ENCODE measurements at regions not wholly inside any gene's neighbourhood (a gene's known extent, or its start where the extent isn't known, plus 50 kb on each side); places are given as distances from the start of the nearest gene placed in this dataset.
A peak's percentile ranks its signal among the peaks of the same experiment; 100 is the strongest.

DNA sequence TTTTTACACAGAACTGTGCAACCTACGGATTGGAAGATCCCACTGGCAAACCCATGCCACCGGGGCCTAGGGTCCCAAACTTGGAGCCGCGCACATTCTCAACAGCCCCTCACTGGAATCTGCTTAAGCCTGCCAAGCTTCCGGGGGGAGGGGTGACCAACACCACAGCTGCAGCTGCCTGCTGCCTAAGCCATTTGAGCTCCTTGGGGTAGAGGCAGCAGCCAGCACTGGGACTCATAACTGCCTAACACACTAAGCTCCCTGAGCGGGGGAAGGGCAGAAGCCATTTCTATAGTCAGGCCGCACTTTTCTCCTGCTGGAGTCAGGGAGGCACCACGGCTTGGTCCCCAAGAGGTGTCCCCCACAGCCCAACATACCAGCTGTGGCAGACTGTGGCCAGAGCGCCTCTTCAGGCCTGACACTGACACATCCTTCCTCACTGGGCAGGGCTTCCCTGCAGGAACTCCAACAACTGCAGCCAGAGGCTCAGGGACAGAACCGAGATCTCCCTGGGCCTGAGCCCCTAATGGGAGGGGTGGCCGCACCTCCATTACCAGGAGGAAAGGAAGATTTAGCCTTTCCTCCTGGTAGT lies 270.3 kb upstream of the ECI2 start (continued):
- TF ChIP-seq KAT2B (IDR thresholded peaks at IDR 0.05; ENCODE audit: low read depth, low read length), result no peak

DNA sequence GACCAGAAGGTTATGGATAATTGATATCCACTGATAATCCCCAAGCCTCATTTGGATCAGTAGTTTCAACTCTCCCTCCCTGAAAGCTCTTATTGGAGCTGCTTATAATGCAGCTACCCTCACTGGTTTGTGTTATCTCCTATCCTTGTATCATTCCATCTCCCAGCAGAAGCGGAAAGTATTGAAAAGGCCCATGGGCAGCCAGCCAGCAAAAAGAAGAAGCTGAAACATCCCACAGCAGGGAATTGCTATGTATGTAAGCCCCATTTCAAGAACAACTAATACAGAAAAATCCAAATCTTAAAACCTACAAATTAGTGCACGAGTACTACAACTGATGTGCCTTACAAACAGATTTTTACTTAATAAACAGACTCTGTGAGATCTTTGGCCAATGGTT lies 269.0 kb upstream of the ECI2 start:
- Histone ChIP-seq H3K4me2 (ENCODE audit: insufficient read depth, low read length) (no peak overlapping the region), H3K9me3 (replicated peaks; ENCODE audit: control insufficient read depth, insufficient read depth, low read depth, low read length) (no peaks in the 10 kb centered on the region), H3K9me1 (ENCODE audit: control insufficient read depth, insufficient read depth, low read length) (no peaks in the 10 kb centered on the region), H3K9ac (ENCODE audit: insufficient read depth in 1 of 2, low read depth in 2 of 2, low read length in 2 of 2) (no peak overlapping the region), H3K4me3 (no peak overlapping the region), H2AFZ (ENCODE audit: low read depth, low read length) (no peak overlapping the region), H3K4me1 (replicated peaks in 1 of 2; ENCODE audit: control insufficient read depth in 2 of 2, insufficient read depth in 2 of 2, low read length in 2 of 2) (peaks cover 3 to 4% of the 10 kb centered on the region in 2 experiments; a peak in 3 of 5 replicates), H4K20me1 (replicated peaks; ENCODE audit: control insufficient read depth, insufficient read depth, low read length) (no peaks in the 10 kb centered on the region), H3K27ac (ENCODE audit: extremely low read depth, low read depth, low read length) (no peak overlapping the region), H3K27me3 (ENCODE audit: control insufficient read depth in 2 of 2, insufficient read depth in 2 of 2, low read length in 2 of 2) (peaks cover 9 to 40% of the 10 kb centered on the region in 2 experiments), H3K79me2 (ENCODE audit: control insufficient read depth, insufficient read depth, low read length) (no peaks in the 10 kb centered on the region), H3K36me3 (ENCODE audit: control insufficient read depth, insufficient read depth, low read length) (no peaks in the 10 kb centered on the region)
- intact Hi-C loops (cut with micrococcal nuclease), result no loop called here
- POLR2A ChIA-PET, result no interaction called here
- BruUV-seq (replicated peaks), result no TSS peak
- ATAC-seq, result no peak
- WGBS (ENCODE audit: insufficient coverage, low coverage, missing lambda C conversion rate), result 4% methylated on average over 2 of the region's 2 CpGs
- FAIRE-seq, result peak; percentile 67
- CTCF ChIA-PET (ENCODE audit: low intra/inter-chr PET ratio), result no interaction called here
- TF ChIP-seq, protein P1, sequence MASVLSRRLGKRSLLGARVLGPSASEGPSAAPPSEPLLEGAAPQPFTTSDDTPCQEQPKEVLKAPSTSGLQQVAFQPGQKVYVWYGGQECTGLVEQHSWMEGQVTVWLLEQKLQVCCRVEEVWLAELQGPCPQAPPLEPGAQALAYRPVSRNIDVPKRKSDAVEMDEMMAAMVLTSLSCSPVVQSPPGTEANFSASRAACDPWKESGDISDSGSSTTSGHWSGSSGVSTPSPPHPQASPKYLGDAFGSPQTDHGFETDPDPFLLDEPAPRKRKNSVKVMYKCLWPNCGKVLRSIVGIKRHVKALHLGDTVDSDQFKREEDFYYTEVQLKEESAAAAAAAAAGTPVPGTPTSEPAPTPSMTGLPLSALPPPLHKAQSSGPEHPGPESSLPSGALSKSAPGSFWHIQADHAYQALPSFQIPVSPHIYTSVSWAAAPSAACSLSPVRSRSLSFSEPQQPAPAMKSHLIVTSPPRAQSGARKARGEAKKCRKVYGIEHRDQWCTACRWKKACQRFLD (CRISPR knock-in tag; IDR thresholded peaks at IDR 0.05), result no peak
- TF ChIP-seq ARNT (IDR thresholded peaks at IDR 0.05) (no peak), PHTF2 (CRISPR knock-in tag; IDR thresholded peaks at IDR 0.05) (no peak), E2F3 (CRISPR knock-in tag; IDR thresholded peaks at IDR 0.05) (no peak), ZNF134 (CRISPR knock-in tag; conservative IDR thresholded peaks at IDR 0.05) (no peak), ZSCAN32 (CRISPR knock-in tag; IDR thresholded peaks at IDR 0.05) (no peak), SP2 (IDR thresholded peaks at IDR 0.05; ENCODE audit: extremely low read depth, low read depth, low read length, poor library complexity, severe bottlenecking) (no peak), ASH1L (IDR thresholded peaks at IDR 0.05; ENCODE audit: borderline replicate concordance, low read depth, partially characterized antibody) (no peak), POLR2B (IDR thresholded peaks at IDR 0.05; ENCODE audit: low read depth, partially characterized antibody) (no peak), CBX3 (IDR thresholded peaks at IDR 0.05; ENCODE audit: borderline replicate concordance in 1 of 2, low read length in 2 of 2) (no peak), ZNF174 (CRISPR knock-in tag; IDR thresholded peaks at IDR 0.05) (no peak), CHD4 (IDR thresholded peaks at IDR 0.05; ENCODE audit: insufficient read depth, insufficient replicate concordance, low read depth, low read length, poor library complexity, severe bottlenecking) (no peak), HLTF (IDR thresholded peaks at IDR 0.05) (no peak), PPARD (CRISPR knock-in tag; IDR thresholded peaks at IDR 0.05) (no peak)
- TF ChIP-seq, protein P2, sequence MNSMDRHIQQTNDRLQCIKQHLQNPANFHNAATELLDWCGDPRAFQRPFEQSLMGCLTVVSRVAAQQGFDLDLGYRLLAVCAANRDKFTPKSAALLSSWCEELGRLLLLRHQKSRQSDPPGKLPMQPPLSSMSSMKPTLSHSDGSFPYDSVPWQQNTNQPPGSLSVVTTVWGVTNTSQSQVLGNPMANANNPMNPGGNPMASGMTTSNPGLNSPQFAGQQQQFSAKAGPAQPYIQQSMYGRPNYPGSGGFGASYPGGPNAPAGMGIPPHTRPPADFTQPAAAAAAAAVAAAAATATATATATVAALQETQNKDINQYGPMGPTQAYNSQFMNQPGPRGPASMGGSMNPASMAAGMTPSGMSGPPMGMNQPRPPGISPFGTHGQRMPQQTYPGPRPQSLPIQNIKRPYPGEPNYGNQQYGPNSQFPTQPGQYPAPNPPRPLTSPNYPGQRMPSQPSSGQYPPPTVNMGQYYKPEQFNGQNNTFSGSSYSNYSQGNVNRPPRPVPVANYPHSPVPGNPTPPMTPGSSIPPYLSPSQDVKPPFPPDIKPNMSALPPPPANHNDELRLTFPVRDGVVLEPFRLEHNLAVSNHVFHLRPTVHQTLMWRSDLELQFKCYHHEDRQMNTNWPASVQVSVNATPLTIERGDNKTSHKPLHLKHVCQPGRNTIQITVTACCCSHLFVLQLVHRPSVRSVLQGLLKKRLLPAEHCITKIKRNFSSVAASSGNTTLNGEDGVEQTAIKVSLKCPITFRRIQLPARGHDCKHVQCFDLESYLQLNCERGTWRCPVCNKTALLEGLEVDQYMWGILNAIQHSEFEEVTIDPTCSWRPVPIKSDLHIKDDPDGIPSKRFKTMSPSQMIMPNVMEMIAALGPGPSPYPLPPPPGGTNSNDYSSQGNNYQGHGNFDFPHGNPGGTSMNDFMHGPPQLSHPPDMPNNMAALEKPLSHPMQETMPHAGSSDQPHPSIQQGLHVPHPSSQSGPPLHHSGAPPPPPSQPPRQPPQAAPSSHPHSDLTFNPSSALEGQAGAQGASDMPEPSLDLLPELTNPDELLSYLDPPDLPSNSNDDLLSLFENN (IDR thresholded peaks at IDR 0.05; ENCODE audit: low read depth in 2 of 2, low read length in 2 of 2), result no peak
- TF ChIP-seq, protein P3, sequence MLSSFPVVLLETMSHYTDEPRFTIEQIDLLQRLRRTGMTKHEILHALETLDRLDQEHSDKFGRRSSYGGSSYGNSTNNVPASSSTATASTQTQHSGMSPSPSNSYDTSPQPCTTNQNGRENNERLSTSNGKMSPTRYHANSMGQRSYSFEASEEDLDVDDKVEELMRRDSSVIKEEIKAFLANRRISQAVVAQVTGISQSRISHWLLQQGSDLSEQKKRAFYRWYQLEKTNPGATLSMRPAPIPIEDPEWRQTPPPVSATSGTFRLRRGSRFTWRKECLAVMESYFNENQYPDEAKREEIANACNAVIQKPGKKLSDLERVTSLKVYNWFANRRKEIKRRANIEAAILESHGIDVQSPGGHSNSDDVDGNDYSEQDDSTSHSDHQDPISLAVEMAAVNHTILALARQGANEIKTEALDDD (IDR thresholded peaks at IDR 0.05), result no peak
- DNase-seq (ENCODE audit: extremely low read depth in 1 of 4, low spot score in 3 of 4), result no peak
- in situ Hi-C loops (cut with MboI), result no loop called here

Data from K562 (cell line).